ENCODE measurements at regions not wholly inside any gene's neighbourhood (a gene's known extent, or its start where the extent isn't known, plus 50 kb on each side); places are given as distances from the start of the nearest gene placed in this dataset.
A peak's percentile ranks its signal among the peaks of the same experiment; 100 is the strongest.
"Not testable (repeated sequence)": the region's sequence is repeated elsewhere in the genome, so short reads cannot be mapped to it uniquely, and the experiment has no call there.

- DNase-seq: no peak
Measured at GRCh38 chr6:21935142-21935541, 341.6 kb downstream of the SOX4 start.

GRCh38 chr6:21935561-21936028 is 342.0 kb downstream of the SOX4 start:
- DNase-seq: peak; percentile 14 to 35

- DNase-seq: no peak
Measured at GRCh38 chr6:21937466-21937865, 343.9 kb downstream of the SOX4 start.

- DNase-seq: not testable (repeated sequence)
Measured at GRCh38 chr6:21939066-21939465, 345.5 kb downstream of the SOX4 start.

GRCh38 chr6:21941926-21942325 is 348.4 kb downstream of the SOX4 start:
- DNase-seq: no peak

- DNase-seq: no peak
Measured at GRCh38 chr6:21942897-21943296, 349.3 kb downstream of the SOX4 start.

GRCh38 chr6:21946298-21946783 is 350.5 kb downstream of the PRL start:
- DNase-seq: no peak

- not testable (repeated sequence) for DNase-seq
Measured at GRCh38 chr6:21947227-21947626, 349.6 kb downstream of the PRL start.

GRCh38 chr6:21947731-21948386 is 349.0 kb downstream of the PRL start:
- no peak for DNase-seq

- no peak for DNase-seq
Measured at GRCh38 chr6:21949211-21949801, 347.5 kb downstream of the PRL start.

- no peak for DNase-seq
Measured at GRCh38 chr6:21952367-21952766, 344.5 kb downstream of the PRL start.

GRCh38 chr6:21953831-21954801 is 342.7 kb downstream of the PRL start:
- DNase-seq: no peak

- DNase-seq: no peak
Measured at GRCh38 chr6:21955053-21955595, 341.7 kb downstream of the PRL start.

- no peak for DNase-seq
Measured at GRCh38 chr6:21955951-21956350, 340.9 kb downstream of the PRL start.

GRCh38 chr6:21958428-21958827 is 338.4 kb downstream of the PRL start:
- no peak for DNase-seq

- no peak for DNase-seq
Measured at GRCh38 chr6:21961226-21961625, 335.6 kb downstream of the PRL start.

GRCh38 chr6:21965016-21965415 is 331.8 kb downstream of the PRL start:
- DNase-seq: no peak

- no peak for DNase-seq
Measured at GRCh38 chr6:21965953-21966539, 330.8 kb downstream of the PRL start.

- DNase-seq: no peak
Measured at GRCh38 chr6:21967056-21967974, 329.5 kb downstream of the PRL start.

- no peak for DNase-seq
Measured at GRCh38 chr6:21968411-21968810, 328.4 kb downstream of the PRL start.

- no peak for DNase-seq
Measured at GRCh38 chr6:21969192-21969591, 327.6 kb downstream of the PRL start.

Measured in AML-193 (cell line).